Right lobe of liver (tissue), 4 donors: ENCODE measurements at regions not wholly inside any gene's neighbourhood (a gene's known extent, or its start where the extent isn't known, plus 50 kb on each side); places are given as distances from the start of the nearest gene placed in this dataset.

Experiments used
- CTCF ChIP-seq, 4 donors: fragments of 200-600 bp in 3 of 4; fragments of 450-650 bp in 1 of 4; IDR thresholded peaks; one replicate each; pipeline versions ENCODE4 v1.5.1 to v1.8.0; 2016 to 2022; ENCODE audit warnings: antibody characterized with exemption in 4 of 4, mild to moderate bottlenecking in 2 of 4
- POLR2A ChIP-seq: fragments of 450-650 bp; IDR thresholded peaks from one replicate; pipeline ENCODE4 v1.6.1; 2017; ENCODE audit warnings: antibody characterized with exemption, mild to moderate bottlenecking
- donor health status: DM: no; HTN: no; CAD: no.
- donor health status: DM: no; HTN: no; CAD: no.
- donor health status: DM: no; HTN: yes; CAD: no.

GRCh38 chr5:68740226-68740910 lies 353.4 kb upstream of the SLC30A5 start:
- TF ChIP-seq CTCF (IDR thresholded peaks at IDR 0.05): no peak
- TF ChIP-seq POLR2A: no peak
